ENCODE measurements at regions not wholly inside any gene's neighbourhood (a gene's known extent, or its start where the extent isn't known, plus 50 kb on each side); places are given as distances from the start of the nearest gene placed in this dataset.

GRCh38 chr9:31500422-31500821 is 884.0 kb upstream of the ACO1 start:
- Histone ChIP-seq H3K4me3 (no peak overlapping the region), H3K9me3 (no peaks in the 10 kb centered on the region), H3K4me1 (no peaks in the 10 kb centered on the region), H3K27ac (no peak overlapping the region), H3K27me3 (no peaks in the 10 kb centered on the region), H3K36me3 (no peaks in the 10 kb centered on the region)
- no peak for DNase-seq
- no peak for TF ChIP-seq POLR2A (IDR thresholded peaks at IDR 0.05)
- TF ChIP-seq CTCF (IDR thresholded peaks at IDR 0.05) = no peak
- WGBS (ENCODE audit: insufficient coverage, low coverage, low lambda C conversion rate, missing lambda C conversion rate) = 33% methylated on average over 1 of the region's 1 CpG
- intact Hi-C loops (cut with DNase I) = no loop called here
- no peak for ATAC-seq

GRCh38 chr9:31519011-31519410 is 865.4 kb upstream of the ACO1 start:
- Histone ChIP-seq H3K27ac (no peak overlapping the region), H3K27me3 (no peaks in the 10 kb centered on the region), H3K9me3 (no peaks in the 10 kb centered on the region), H3K4me1 (no peaks in the 10 kb centered on the region), H3K36me3 (no peaks in the 10 kb centered on the region), H3K4me3 (no peak overlapping the region)
- DNase-seq (no peak), ATAC-seq (no peak)
- no CpG with 5 or more reads among the region's 6 CpGs for WGBS (ENCODE audit: insufficient coverage, low coverage, low lambda C conversion rate, missing lambda C conversion rate)
- no peak for TF ChIP-seq POLR2A (IDR thresholded peaks at IDR 0.05)
- TF ChIP-seq CTCF (IDR thresholded peaks at IDR 0.05) = no peak
- intact Hi-C loops (cut with DNase I) = no loop called here

DNA sequence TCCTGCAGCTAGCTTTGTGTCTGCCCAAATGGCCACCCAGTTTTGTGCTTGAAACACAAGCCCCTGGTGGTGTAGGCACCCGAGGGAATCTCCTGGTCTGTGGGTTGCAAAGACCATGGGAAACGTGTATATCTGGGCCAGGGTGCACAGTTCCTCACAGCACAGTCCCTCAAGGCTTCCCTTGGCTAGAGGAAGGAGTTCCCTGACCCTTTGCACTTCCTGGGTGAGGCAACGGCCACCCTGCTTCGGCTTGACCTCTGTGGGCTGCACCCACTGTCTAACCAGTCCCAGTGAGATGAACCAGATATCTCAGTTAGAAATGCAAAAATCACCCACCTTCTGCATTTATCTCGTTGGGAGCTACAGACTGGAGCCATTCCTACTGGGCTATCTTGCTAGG is 865.0 kb upstream of the ACO1 start:
- intact Hi-C loops (cut with DNase I) = no loop called here
- DNase-seq = no peak
- H3K27me3 ChIP-seq = no peaks in the 10 kb centered on the region
- no peak overlapping the region for H3K4me3 ChIP-seq
- no peaks in the 10 kb centered on the region for H3K9me3 ChIP-seq
- H3K27ac ChIP-seq = no peak overlapping the region
- ATAC-seq = no peak
- 29% methylated on average over 4 of the region's 5 CpGs for WGBS (ENCODE audit: insufficient coverage, low coverage, low lambda C conversion rate, missing lambda C conversion rate)
- no peaks in the 10 kb centered on the region for H3K36me3 ChIP-seq
- H3K4me1 ChIP-seq = no peaks in the 10 kb centered on the region
- TF ChIP-seq POLR2A (IDR thresholded peaks at IDR 0.05) (no peak), CTCF (IDR thresholded peaks at IDR 0.05) (no peak)

- TF ChIP-seq CTCF (IDR thresholded peaks at IDR 0.05) = no peak
- TF ChIP-seq POLR2A (IDR thresholded peaks at IDR 0.05) = no peak
- Histone ChIP-seq H3K9me3 (no peaks in the 10 kb centered on the region), H3K36me3 (no peaks in the 10 kb centered on the region), H3K4me1 (no peaks in the 10 kb centered on the region), H3K27ac (no peak overlapping the region), H3K4me3 (no peak overlapping the region), H3K27me3 (no peaks in the 10 kb centered on the region)
- WGBS (ENCODE audit: insufficient coverage, low coverage, low lambda C conversion rate, missing lambda C conversion rate) = 40% methylated on average over 2 of the region's 2 CpGs
- intact Hi-C loops (cut with DNase I) = no loop called here
- DNase-seq (no peak), ATAC-seq (no peak)
Measured at GRCh38 chr9:31519826-31520225, 864.6 kb upstream of the ACO1 start.

Data from right lobe of liver (tissue), 6 donors.